ENCODE measurements at regions not wholly inside any gene's neighbourhood (a gene's known extent, or its start where the extent isn't known, plus 50 kb on each side); places are given as distances from the start of the nearest gene placed in this dataset.
"Not testable (repeated sequence)": the region's sequence is repeated elsewhere in the genome, so short reads cannot be mapped to it uniquely, and the experiment has no call there.

GRCh38 chr5:125065741-125066140 lies 319.3 kb upstream of the ZNF608 start:
- H3K4me3 Mint-ChIP-seq: no peak overlapping the region
- intact Hi-C loops (cut with micrococcal nuclease): no loop called here
- H3K4me1 Mint-ChIP-seq (ENCODE audit: low read depth): no peaks in the 10 kb centered on the region
- ChIA-PET POLR2A (no interaction called here), CTCF (no interaction called here)
- H3K27ac Mint-ChIP-seq: no peak overlapping the region
- peaks cover 12% of the 10 kb centered on the region for H3K9me3 Mint-ChIP-seq
- no peaks in the 10 kb centered on the region for H3K36me3 Mint-ChIP-seq
- no peak for DNase-seq
- no peaks in the 10 kb centered on the region for H3K27me3 Mint-ChIP-seq

- no peak for DNase-seq
- no peaks in the 10 kb centered on the region for H3K36me3 Mint-ChIP-seq
- H3K9me3 Mint-ChIP-seq: peaks cover 35% of the 10 kb centered on the region
- CTCF ChIA-PET: no interaction called here
- no peaks in the 10 kb centered on the region for H3K27me3 Mint-ChIP-seq
- intact Hi-C loops (cut with micrococcal nuclease): no loop called here
- POLR2A ChIA-PET: no interaction called here
- H3K4me1 Mint-ChIP-seq (ENCODE audit: low read depth): no peaks in the 10 kb centered on the region
- H3K27ac Mint-ChIP-seq: no peak overlapping the region
- no peak overlapping the region for H3K4me3 Mint-ChIP-seq
Observed at GRCh38 chr5:125070961-125071360, 324.5 kb upstream of the ZNF608 start.

- peaks cover 36% of the 10 kb centered on the region for H3K9me3 Mint-ChIP-seq
- POLR2A ChIA-PET: no interaction called here
- H3K36me3 Mint-ChIP-seq: no peaks in the 10 kb centered on the region
- no peak overlapping the region for H3K4me3 Mint-ChIP-seq
- H3K4me1 Mint-ChIP-seq (ENCODE audit: low read depth): no peaks in the 10 kb centered on the region
- no peak overlapping the region for H3K27ac Mint-ChIP-seq
- H3K27me3 Mint-ChIP-seq: no peaks in the 10 kb centered on the region
- DNase-seq: no peak
- CTCF ChIA-PET: no interaction called here
- intact Hi-C loops (cut with micrococcal nuclease): no loop called here
Observed at GRCh38 chr5:125073090-125073489, 326.7 kb upstream of the ZNF608 start.

- no peak for DNase-seq
- Mint-ChIP-seq H3K9me3 (peaks cover 31% of the 10 kb centered on the region), H3K27me3 (no peaks in the 10 kb centered on the region), H3K4me1 (ENCODE audit: low read depth) (no peaks in the 10 kb centered on the region), H3K4me3 (no peak overlapping the region), H3K36me3 (no peaks in the 10 kb centered on the region), H3K27ac (no peak overlapping the region)
- CTCF ChIA-PET: no interaction called here
- POLR2A ChIA-PET: no interaction called here
- intact Hi-C loops (cut with micrococcal nuclease): no loop called here
Observed at GRCh38 chr5:125075567-125075966, 329.1 kb upstream of the ZNF608 start.

- H3K27me3 Mint-ChIP-seq; H3K36me3 Mint-ChIP-seq; H3K27ac Mint-ChIP-seq; H3K4me3 Mint-ChIP-seq; H3K4me1 Mint-ChIP-seq (ENCODE audit: low read depth); intact Hi-C loops (cut with micrococcal nuclease); CTCF ChIA-PET; DNase-seq; H3K9me3 Mint-ChIP-seq; POLR2A ChIA-PET: not testable (repeated sequence)
Observed at GRCh38 chr5:125079028-125079427, 332.6 kb upstream of the ZNF608 start.

- no peaks in the 10 kb centered on the region for H3K4me1 Mint-ChIP-seq (ENCODE audit: low read depth)
- no peak for DNase-seq
- H3K4me3 Mint-ChIP-seq: no peak overlapping the region
- POLR2A ChIA-PET: no interaction called here
- intact Hi-C loops (cut with micrococcal nuclease): no loop called here
- no peaks in the 10 kb centered on the region for H3K27me3 Mint-ChIP-seq
- H3K27ac Mint-ChIP-seq: no peak overlapping the region
- no peaks in the 10 kb centered on the region for H3K36me3 Mint-ChIP-seq
- CTCF ChIA-PET: no interaction called here
- peaks cover under 1% of the 10 kb centered on the region for H3K9me3 Mint-ChIP-seq
Observed at GRCh38 chr5:125081101-125081500, 334.7 kb upstream of the ZNF608 start.

- Mint-ChIP-seq H3K27me3 (no peaks in the 10 kb centered on the region), H3K36me3 (no peaks in the 10 kb centered on the region), H3K27ac (no peak overlapping the region), H3K4me1 (ENCODE audit: low read depth) (no peaks in the 10 kb centered on the region), H3K9me3 (peaks cover 3% of the 10 kb centered on the region), H3K4me3 (no peak overlapping the region)
- CTCF ChIA-PET: no interaction called here
- intact Hi-C loops (cut with micrococcal nuclease): no loop called here
- DNase-seq: no peak
- POLR2A ChIA-PET: no interaction called here
Observed at GRCh38 chr5:125083981-125084380, 337.5 kb upstream of the ZNF608 start.

- Mint-ChIP-seq H3K36me3 (no peaks in the 10 kb centered on the region), H3K4me1 (ENCODE audit: low read depth) (no peaks in the 10 kb centered on the region), H3K27me3 (no peaks in the 10 kb centered on the region), H3K9me3 (peaks cover 5% of the 10 kb centered on the region), H3K27ac (no peak overlapping the region), H3K4me3 (no peak overlapping the region)
- intact Hi-C loops (cut with micrococcal nuclease): no loop called here
- DNase-seq: no peak
- ChIA-PET POLR2A (no interaction called here), CTCF (no interaction called here)
Observed at GRCh38 chr5:125085797-125086505, 339.5 kb upstream of the ZNF608 start.

- DNase-seq: no peak
- Mint-ChIP-seq H3K4me3 (no peak overlapping the region), H3K4me1 (ENCODE audit: low read depth) (no peaks in the 10 kb centered on the region), H3K27ac (no peak overlapping the region), H3K27me3 (no peaks in the 10 kb centered on the region), H3K36me3 (no peaks in the 10 kb centered on the region), H3K9me3 (peaks cover 8% of the 10 kb centered on the region)
- intact Hi-C loops (cut with micrococcal nuclease): no loop called here
- ChIA-PET CTCF (no interaction called here), POLR2A (no interaction called here)
Observed at GRCh38 chr5:125088522-125089105, 342.2 kb upstream of the ZNF608 start.

- H3K36me3 Mint-ChIP-seq; CTCF ChIA-PET; H3K4me3 Mint-ChIP-seq; H3K27ac Mint-ChIP-seq; H3K27me3 Mint-ChIP-seq; POLR2A ChIA-PET; intact Hi-C loops (cut with micrococcal nuclease); H3K4me1 Mint-ChIP-seq (ENCODE audit: low read depth); DNase-seq: not testable (repeated sequence)
- H3K9me3 Mint-ChIP-seq: peaks cover 11% of the 10 kb centered on the region
Observed at GRCh38 chr5:125092138-125092537, 345.7 kb upstream of the ZNF608 start.

GRCh38 chr5:125093776-125094175 lies 347.3 kb upstream of the ZNF608 start:
- Mint-ChIP-seq H3K9me3 (peaks cover 8% of the 10 kb centered on the region), H3K4me1 (ENCODE audit: low read depth) (no peaks in the 10 kb centered on the region), H3K27me3 (no peaks in the 10 kb centered on the region), H3K27ac (no peak overlapping the region), H3K4me3 (no peak overlapping the region), H3K36me3 (no peaks in the 10 kb centered on the region)
- intact Hi-C loops (cut with micrococcal nuclease): no loop called here
- DNase-seq: no peak
- ChIA-PET CTCF (no interaction called here), POLR2A (no interaction called here)

GRCh38 chr5:125100342-125100741 lies 353.9 kb upstream of the ZNF608 start:
- H3K27ac Mint-ChIP-seq: no peak overlapping the region
- H3K4me1 Mint-ChIP-seq (ENCODE audit: low read depth): no peaks in the 10 kb centered on the region
- H3K9me3 Mint-ChIP-seq: peaks cover 3% of the 10 kb centered on the region
- intact Hi-C loops (cut with micrococcal nuclease): no loop called here
- DNase-seq: no peak
- H3K36me3 Mint-ChIP-seq: no peaks in the 10 kb centered on the region
- POLR2A ChIA-PET: no interaction called here
- CTCF ChIA-PET: no interaction called here
- H3K4me3 Mint-ChIP-seq: no peak overlapping the region
- no peaks in the 10 kb centered on the region for H3K27me3 Mint-ChIP-seq

GRCh38 chr5:125100951-125101350 lies 354.5 kb upstream of the ZNF608 start:
- Mint-ChIP-seq H3K4me3 (no peak overlapping the region), H3K9me3 (peaks cover 3% of the 10 kb centered on the region), H3K4me1 (ENCODE audit: low read depth) (no peaks in the 10 kb centered on the region), H3K27ac (no peak overlapping the region), H3K27me3 (no peaks in the 10 kb centered on the region), H3K36me3 (no peaks in the 10 kb centered on the region)
- POLR2A ChIA-PET: no interaction called here
- intact Hi-C loops (cut with micrococcal nuclease): no loop called here
- no peak for DNase-seq
- CTCF ChIA-PET: no interaction called here

Data from activated CD4-positive, alpha-beta memory T cell treated with anti-CD3 and anti-CD28 coated beads for 36 hours (primary cell).